NOMO-1 (cell line): ENCODE measurements at regions not wholly inside any gene's neighbourhood (a gene's known extent, or its start where the extent isn't known, plus 50 kb on each side); places are given as distances from the start of the nearest gene placed in this dataset.
"Not testable (repeated sequence)": the region's sequence is repeated elsewhere in the genome, so short reads cannot be mapped to it uniquely, and the experiment has no call there.

Source experiments
- DNase-seq, 2 experiments: peaks; one replicate each; lab custom pipeline; 2025; ENCODE audit not compliant: unreplicated experiment in 2 of 2; lab: John Stamatoyannopoulos, UW

DNA sequence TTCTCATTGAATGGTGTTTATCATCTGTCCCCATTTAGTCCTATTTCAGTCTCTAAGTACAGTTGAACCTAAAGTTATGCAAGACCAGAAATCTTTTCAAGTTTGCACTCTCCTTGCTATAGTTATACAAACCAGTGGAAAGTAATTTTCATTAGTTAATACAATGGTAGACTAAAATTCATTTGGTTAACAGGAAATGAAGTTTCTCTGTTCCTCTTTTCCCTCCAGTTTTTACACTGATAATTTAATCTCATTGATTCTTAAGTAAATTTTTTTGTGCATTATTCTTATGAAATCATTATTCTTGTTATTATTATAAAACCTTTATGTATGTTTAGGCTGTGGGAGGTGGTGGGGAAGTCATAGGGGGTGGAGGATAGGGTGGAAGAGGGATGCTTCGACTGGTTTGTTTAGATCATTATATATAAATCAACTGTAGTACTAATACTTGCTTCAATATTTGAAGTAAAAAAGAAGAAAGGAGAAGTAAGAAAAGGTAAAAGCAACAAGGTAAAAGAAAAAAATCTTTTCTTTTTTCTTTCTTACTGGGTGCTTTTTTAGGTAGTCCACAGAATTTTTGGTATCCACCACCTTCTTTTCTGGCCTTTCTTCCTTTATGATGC lies 104.1 kb downstream of the GPR85 start:
- DNase-seq, result no peak

DNA sequence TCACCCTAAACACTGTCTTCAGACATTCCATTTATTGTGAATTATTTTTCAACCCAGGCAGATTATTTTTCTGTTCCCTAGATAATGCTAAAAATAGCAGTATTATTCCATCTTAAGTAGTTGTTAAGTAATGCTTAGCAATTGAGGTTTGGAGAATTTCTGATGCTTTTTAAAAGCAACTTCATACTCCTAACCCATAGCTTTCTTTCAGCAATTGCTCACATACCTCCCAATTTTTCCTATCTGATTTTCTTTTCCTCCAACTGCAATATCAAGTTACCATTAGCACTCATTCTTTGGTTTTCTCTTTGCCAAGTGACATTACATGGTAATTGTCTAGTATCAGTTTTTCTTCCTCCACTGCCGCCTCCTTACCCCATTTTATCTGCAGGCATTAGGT lies 104.7 kb downstream of the GPR85 start:
- DNase-seq, result no peak

DNA sequence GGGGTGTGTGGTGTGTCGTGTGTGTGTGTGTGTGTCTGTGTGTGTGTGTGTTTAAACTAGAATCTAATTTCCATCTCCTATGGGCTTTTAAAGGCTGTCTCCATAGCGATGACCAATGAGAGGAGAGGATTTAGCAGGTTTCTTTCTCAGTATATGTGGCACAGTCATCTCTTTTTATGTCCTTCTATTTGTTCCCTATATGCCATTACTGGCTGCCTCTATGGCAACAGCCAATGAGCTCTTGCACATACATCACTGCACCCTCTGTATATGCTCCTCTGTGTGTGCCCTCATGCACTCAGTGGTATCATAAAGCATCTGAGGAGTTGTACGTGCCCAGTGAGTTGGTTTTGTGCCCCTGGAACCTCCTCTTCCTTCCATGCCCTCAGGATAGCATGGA lies 107.6 kb downstream of the GPR85 start:
- DNase-seq, result not testable (repeated sequence)

DNA sequence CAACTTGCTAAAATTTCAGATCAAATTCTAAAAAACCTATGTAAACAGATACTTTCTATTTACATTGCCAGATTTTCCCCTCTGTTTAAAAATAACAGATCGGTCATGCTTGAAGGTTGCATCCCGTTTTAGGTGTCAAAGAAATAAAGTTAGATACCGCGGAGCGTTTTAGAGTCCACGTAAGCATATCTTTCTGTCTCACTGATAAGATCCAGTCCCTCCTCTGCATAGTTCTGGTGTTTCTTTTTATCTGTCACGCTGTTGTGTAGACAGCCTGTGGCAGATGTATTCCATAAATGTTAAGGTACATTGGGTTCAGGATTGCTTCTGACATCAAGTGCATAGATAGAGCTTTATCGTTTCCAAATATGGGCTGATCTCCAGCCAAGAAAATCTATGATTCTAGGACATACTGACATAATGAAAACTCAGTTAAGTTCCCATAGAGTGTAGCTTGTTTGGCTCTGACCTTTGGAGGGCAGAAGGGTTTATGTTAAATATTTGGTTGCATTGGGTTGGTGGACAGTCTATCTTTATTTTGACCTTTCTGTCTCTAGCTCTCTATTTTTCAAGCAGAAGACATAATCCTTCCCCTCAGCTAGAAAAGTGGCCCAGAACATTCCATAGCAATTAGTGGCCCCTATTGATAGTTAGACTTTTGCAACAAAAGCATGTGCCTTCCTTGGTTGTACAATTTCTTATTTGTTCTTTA lies 109.2 kb downstream of the GPR85 start:
- DNase-seq, result not testable (repeated sequence)

DNA sequence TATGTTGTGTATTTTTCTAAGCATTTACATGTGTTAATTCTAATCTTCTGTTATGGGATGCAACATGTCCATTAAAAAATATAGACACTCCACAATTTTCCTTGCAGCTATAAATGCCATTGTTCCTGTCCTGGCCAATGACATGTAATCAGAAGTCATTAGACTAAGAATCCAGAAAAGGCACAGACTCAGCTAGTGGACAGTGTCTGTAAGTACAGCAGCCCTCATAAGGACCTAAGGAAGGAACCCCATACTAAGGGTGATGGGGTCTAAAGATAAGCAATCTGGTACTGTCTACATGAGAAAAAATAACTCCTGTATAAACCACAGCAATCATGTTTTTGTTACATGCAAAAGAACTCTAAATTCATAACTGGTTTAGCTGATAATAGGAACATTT lies 115.9 kb downstream of the GPR85 start:
- DNase-seq, result no peak

DNA sequence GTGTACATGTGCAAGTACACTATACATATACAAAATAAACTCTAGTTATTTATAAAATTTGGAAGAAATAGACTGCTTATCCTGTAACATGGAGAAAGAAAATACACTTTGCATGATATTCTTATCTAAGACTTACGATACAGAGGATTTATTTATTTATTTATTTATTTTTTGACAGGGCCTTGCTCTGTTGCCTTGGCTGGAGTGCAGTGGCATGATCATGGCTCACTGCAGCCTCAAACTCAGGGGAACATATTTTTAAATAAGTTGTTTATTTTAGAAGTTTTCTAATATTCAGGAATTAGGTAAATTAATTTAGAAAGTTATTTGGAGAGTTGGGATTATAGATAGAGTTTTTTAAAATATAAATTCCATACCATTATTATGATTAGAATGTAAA lies 116.7 kb downstream of the GPR85 start:
- DNase-seq, result no peak

DNA sequence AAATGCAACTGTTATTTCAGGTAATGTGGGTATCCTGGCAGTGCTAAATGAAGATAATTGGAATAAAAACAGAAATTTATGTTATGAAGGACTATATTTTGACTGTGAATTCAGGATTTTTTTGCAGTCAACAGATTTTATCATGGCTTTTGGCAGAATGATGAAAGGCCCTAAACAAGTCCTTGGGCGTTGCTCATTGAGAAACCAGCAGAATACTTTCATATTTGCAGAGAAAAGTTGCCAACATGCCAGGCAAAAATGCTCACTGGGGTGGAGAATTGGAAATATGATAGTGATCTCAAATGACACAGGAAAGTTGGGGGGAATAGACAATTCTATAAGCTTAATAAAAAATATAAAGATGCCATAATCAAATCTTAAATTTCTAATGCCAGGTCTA lies 121.1 kb downstream of the GPR85 start:
- no peak for DNase-seq

DNA sequence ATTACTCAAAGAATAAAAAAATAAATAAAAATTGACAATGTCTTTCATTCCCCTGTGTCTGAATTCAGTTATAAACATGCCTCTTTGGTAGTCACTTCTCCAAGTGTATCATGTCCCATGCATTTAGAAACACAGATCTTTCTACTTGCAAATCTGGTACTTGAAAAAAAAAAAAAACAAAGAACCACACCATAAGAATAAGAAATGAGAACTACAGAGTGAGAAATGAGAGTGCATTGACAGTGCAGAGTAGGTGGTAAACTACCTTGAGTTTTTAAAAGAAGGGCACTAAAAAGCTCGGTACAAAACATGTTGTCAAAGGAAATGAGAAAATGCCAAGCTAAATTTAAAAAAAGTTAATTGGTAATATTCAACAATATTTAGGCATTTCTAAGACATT lies 123.0 kb downstream of the GPR85 start:
- DNase-seq, result no peak

DNA sequence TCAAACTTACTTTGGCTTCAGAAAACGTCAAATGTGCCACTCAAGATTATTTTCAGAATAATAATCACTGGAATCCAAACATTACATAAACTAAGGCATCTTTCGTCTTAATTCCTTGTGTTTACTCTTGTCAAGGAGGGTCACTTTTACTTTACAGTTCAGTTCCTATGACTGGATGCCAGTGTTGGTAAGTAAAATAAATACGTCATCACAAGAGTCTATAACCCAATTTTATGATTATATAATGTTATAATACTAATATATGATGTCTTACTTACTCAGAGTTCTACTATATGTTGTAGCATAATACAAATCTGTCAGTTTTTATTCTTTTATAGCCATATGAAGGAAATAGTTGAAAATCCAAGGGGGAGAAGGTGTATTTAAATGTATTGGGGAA lies 123.8 kb downstream of the GPR85 start:
- no peak for DNase-seq

DNA sequence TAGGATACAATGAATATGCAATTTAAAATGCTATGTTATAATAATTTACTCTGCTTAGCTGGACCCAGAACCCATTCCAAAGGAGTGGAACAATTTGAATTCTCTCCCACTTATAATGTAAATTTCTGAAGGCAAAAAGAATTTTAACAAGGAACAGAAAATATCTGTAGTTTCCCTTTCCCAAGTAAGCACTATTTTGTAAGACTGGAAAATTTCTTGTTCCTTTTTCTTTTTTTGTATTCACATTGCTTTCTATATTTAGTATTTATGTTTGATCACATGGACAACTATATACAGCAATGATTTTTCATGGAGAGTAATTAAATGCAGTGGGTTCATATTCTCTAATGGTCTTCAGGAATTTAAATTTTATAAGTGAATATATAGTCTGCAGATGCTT lies 127.4 kb downstream of the GPR85 start:
- DNase-seq, result no peak

DNA sequence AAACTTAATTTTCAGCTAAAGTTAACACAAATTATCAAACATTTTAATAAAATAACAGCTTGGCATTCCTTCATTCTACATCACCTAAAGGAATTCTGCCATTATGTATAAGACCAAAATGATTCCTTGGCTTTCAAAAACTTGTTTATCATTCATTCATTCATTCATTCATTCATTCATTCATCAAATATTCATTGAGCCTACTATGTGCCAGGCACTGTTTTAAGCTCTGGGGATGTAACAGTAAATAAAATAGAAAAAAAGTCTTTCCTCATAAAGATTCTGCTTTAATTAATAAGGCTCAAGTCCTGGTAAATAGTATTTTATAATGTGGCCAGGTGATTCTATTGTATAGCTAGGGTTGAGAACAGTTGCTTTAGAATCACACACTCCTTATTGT lies 127.9 kb downstream of the GPR85 start:
- no peak for DNase-seq

DNA sequence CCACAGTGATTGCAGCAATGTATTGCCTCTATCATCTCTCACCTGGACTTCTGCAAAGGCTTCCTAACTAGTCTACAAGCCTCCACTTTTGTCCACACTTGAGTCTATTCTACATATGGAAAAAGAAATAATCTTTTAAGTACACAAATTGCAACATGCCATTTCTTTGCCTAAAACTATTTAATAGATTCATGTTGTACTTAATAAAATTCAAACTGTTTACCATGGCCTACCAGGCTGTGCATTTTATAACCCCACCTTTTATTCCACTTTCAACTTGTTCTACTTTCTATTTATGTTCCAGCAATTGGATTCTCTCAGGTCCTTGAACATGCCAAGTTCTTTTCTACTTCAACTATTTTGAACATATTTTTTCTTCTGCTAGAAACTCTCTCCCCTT lies 128.7 kb downstream of the GPR85 start:
- no peak for DNase-seq

DNA sequence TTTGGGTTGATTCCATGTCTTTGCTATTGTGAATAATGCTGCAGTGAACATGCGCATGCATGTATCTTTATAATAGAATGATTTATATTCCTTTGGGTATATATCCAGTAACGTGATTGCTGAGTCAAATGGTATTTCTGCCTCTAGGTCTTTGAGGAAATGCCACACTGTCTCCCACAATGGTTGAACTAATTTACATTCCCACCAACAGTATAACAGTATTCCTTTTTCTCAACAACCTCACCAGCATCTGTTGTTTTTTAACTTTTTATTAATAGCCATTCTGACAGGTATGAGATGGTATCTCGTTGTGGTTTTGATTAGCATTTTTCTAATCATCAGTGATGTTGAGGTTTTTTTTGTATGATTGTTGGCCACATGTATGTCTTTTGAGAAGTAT lies 133.6 kb downstream of the GPR85 start:
- DNase-seq, result not testable (repeated sequence)

DNA sequence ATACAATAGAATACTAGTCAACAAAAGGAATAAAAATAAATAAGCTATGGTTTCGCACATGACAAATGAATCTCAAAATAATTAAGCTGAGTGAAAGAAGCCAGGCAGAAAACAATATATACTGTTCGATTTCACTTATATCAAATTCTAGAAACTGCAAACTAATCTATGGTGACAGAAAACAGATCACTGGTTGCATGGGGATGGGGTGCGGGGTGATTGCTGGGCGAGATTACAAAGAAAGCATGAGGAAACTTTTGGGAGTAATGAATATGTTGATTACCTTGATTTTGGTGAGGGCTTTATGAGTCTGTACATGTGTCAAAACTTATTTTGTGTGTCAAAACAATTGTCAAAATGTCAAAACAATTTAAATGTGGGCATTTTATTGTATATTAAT lies 135.6 kb downstream of the GPR85 start:
- DNase-seq, result no peak

DNA sequence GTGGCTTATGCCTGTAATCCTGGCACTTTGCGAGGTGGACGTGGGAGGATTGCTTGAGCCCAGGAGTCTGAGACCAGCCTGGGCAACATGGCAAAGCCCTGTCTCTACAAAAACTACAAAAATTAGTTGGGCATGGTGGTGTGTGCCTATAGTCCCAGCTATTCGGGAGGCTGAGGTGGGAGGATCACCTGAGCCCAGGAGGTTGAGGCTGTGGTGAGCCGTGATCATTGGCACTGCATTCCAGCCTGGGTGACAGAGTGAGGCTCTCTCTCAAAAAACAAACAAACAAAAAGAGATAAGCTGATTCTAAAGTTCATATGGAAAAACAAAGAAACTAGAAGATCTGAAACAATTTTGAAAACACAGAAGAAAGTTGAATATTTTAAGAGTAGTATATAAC lies 136.9 kb downstream of the GPR85 start:
- DNase-seq, result not testable (repeated sequence)

DNA sequence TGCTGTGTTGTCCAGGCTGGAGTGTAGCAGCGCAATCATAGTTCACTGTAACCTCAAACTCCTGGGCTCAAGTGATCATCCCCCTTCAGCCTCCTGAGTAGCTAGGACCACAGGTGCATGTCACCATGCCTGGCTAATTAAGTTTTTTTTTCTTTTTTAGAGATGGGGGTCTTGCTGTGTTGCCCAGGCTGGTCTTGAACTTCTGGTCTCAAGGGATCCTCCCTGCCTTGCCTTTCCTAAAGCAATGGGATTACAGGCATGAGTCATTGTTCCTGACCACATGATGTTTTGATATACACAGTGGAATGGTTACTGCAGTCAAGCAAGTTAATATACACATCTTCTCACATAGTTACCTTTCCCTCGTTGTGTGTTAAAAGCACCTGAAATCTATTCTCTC lies 140.3 kb downstream of the GPR85 start:
- no peak for DNase-seq

DNA sequence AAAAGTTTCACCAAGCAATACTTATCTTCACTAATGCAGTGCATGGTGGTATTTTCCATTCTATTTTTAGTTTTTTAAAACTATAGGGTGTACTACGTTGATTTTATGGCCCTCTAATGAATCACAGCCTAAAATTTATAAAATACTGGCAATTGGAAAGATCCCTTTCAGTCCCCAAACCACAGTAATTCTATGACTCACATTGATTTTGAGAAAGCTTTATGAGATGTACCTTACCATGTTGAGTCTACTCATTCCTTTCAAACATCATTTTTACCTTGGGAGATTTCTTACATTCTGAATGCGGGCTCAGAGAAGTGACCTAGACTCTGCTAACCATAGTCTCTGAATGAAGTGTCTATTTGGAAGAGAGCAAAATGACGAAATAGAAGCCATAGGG lies 141.6 kb downstream of the GPR85 start:
- DNase-seq, result no peak

DNA sequence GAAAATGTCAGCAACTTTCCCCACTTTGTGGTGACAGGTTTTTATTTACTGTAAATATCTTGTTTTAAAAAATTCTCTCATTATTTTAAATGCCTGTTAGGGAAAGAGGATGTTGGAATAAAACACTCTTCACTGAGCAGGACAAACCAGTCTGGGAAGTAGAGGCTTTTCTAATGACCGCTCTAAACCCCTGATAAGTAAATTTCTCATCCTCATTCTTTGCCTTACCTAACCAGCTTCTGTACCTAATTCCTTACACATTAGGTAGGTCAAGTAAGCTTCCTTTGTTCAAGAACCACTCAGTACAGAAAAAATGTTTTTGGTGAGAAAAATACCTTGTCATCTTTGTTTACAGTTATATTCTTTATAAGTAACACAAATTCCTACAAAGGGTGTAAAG lies 143.6 kb downstream of the GPR85 start:
- no peak for DNase-seq

DNA sequence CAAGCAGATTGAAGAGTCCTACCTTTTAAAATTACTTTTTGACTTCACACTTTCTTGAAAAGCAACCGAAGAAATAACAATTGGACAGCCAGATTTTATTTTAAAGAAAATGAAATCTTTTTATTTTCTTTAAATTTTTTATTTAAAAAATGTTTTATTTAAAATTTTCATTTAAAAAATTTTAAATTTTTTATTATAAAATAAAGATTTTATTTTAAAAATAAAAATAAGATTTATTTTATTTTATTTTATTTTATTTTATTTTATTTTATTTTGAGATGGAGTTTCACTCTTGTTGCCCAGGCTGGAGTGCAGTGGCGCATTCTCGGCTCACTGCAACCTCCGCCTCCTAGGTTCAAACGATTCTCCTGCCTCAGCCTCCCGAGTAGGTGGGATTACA lies 144.5 kb downstream of the GPR85 start:
- not testable (repeated sequence) for DNase-seq

DNA sequence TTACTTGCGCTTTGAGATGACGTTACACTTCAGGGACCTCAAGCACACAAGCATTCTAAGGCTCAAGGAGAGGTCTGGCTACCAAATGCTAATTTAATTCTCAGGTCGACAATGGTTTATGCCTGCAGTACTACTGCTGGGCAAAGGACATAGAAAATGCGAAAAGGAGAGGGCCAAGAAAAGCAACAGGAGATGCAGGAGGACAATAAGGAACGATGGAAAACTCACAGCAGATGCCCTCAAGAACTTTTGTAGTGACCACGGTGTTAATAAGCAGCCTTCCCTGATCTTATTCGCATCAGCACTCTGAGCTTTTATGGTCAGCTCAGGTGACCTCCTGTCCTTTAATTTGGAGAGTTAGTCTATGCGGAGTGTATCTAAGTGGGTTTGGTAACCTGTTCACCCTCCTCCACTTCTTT lies 146.3 kb downstream of the GPR85 start:
- peak in 1 of 2 experiments; percentile 55 for DNase-seq

DNA sequence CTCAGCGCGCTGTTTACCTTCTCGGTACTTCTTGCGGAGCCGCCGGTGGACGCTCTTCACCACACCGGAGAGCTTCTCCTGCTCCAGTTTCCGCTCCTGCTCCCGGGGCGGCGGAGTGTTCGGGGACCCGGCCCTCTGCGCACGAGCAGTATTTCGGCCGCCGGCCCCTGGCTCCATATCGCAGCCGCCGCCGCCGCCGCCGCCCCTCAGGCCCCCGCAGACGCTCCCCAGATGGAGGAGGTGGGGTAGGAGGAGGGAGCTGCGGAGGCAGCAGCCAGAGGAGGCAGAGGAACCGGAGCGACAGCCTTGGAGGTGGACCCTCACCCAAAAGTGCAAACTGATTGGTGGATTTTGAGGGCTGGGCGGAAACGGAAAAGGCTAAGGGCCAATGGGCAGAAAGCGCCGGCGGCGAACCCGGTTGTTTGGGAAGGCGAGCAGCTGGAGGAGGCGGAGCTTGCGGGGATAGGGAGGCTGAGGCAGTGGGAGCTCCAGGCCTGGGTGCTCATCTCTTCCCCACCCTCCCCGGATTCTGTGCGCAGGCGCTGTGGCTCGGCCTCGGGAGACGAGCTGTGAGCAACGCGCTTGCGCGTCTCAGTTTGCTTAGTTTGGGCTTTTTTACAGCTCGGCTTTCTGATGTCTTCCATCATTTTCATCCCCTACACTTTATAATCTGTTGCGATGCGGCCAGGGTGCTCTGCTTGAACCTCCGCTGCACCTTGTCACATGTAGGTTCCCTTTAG lies 146.9 kb downstream of the GPR85 start:
- peak; percentile 84 to 91 for DNase-seq
